DMS53 treated with DMSO at 0.1 percent for 48 hours (cell line): ENCODE measurements at regions not wholly inside any gene's neighbourhood (a gene's known extent, or its start where the extent isn't known, plus 50 kb on each side); places are given as distances from the start of the nearest gene placed in this dataset.
"Not testable (repeated sequence)": the region's sequence is repeated elsewhere in the genome, so short reads cannot be mapped to it uniquely, and the experiment has no call there.

ENCODE experiments used
- DNase-seq: peaks from one replicate; lab custom pipeline; 2025; ENCODE audit not compliant: unreplicated experiment; lab: John Stamatoyannopoulos, UW

DNA sequence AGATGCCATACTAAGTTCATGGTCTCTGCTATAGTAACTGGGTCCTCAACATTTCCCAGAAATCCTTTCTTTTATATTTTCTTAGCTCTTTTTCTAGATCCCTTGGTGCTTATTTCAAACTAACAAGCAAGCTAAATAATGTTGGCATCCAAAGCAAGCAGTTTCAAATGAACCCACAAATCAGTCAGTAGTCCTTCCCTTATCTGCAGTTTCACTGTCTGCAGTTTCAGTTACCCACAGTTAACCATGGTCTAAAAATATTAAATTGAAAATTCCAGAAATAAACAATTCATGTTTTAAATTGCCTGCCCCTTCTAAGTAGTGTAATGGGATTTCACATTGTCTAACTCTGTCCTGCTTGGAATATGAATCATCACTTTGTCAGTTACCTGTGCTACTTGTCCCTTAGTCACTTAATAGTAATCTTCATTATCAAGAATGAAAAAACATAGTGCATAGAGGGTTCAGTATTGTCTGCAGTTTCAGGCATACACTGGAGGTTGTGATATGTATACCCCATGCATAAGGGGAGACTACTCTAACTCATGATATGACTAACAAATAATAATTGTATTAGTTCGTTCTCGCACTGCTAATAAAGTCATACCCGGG, 633.7 kb downstream of the MECOM start:
- no peak for DNase-seq

DNA sequence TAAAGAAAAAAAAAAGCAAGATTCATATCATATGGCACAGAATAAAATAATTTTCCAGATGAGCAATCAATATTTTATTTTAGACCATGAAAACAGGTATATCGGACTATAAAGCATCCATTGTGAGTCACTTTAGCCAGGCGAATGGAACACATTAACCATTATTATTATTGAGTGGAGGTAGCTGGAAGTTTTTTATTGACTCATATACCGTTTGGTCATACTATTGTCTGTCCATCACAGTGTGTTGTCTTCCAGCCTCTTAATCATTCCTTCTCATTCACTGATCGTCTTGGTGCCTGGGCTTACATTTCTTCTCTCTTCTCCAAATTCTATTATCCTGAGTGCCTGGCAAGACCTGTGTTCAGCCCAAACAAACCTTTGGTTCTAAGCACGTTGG, 634.8 kb downstream of the MECOM start:
- DNase-seq, result no peak

DNA sequence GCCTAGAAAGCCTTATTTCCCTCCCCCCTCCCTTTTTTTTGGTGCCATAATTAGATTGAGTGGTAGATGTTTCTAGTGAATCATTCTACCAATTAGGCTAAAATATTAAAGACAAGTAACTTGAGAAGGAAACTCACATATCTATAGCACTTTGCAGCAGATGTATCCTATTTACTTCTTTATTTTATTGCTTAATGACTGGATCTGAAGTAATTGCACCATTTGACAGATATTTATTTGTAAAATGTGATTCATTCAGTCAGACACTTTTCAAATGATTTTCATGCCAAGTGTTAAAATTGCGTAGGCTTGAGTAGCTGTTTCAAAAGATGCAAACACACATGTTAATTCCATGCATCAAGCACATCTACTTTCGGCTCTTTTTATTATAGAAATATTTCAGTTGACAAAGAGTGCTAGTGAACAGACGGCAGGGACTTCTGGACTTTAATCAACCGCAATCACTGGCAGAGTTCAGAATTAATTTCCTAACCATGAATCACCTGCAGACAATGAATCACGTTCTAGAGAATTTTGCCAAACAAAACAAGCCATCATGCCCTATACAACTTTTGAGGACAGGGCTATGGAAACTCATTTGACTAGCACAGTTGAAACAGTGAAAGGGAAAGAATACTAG, 636.8 kb downstream of the MECOM start:
- no peak for DNase-seq

DNA sequence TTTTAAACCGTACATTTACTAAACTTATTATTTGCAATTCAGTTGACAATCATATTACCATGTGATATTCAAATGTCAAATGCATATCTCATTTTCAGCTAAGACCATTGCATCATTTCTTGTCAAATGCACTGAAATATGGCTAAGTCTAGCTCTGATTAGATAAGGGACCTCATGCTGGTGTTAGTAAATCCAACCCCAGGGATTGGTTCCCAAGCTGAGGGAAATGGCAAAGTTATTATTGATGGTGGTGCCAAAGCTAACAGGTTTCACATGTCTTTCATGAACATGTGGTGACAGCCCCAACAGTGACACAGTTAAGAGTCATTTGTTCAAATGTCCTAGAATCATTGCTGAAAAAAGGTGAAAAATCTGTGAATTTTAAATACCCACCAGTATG, 641.1 kb downstream of the MECOM start:
- DNase-seq, result no peak

DNA sequence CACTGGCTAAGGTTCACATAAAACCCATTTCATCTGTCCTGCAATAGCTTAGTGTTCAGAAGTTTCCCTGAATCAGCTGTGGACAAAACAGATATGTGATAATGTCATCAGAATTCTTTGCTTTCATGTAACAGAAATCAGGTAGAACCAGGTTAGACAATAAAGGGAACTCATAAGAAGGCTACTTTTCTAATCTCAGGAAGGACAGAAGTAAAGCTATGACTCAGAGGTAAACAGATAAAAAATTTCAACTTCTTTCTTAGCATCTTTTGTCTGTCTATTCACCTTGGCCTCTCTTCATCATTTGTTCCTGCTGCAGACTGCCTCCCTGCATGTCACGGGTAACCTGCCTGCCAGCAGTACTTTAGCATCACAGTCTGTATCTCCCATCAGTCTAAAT, 643.1 kb downstream of the MECOM start:
- no peak for DNase-seq

DNA sequence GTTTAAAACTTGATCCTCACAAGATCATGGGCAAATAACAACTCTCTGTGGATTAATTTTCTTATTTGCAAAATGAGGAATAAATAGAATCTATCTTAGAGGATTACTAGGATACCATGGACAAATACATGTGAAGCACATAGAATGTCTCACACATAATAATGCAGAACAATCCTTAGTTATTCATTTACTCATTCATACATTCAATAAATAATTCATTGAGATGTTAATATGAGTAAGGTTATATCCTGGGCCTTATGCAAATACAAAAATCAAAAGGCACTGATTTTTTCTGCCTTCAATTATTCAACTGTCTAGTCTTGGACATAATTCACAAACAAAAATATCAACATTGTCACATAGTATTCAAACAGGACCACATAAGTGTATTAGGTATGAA, 654.1 kb downstream of the MECOM start:
- no peak for DNase-seq

DNA sequence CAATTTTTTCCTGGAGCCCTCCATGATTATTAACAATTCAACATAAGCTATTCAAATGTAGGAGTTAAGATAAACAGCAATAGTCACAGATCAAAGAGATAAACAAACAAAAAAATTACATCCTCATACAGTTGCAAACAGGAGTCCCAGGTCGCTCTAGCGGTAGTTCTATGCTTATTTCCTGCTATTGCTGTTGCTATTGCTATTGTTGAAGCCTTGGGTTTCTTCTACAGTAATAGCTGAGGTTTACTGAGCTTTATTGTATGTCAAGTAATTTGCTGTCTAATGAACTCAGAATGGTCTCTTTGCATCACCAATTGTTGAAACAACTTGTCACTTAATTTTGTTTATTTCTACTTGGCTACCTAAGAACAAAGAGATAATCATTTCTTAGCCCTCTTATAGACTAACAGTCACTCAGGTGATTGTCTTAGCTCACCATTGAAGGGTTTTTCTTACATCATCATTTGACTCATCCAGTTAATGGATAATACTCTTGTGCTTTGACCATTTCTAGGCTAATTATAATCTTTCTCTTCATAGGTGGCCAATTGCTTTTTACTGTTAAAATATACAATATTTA, 654.6 kb downstream of the MECOM start:
- DNase-seq, result no peak

DNA sequence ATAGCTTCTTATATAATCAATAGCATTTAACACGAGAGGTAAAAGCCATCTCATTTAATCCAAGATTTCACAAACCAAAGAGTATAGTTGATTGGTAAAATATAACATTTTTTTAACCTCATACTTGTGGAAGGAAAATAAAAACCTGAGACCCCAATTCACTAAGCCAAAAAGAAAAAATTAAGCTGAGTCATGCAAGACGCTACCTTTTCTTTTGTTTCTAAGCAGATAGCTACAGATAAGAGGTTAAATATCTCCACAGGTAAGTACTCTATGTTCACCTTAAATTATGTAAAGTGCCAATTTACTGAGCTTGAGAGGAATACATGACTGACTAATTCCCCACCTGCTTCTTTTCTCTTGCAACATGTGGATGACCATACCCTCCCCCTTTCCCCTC, 656.4 kb downstream of the MECOM start:
- DNase-seq, result no peak

DNA sequence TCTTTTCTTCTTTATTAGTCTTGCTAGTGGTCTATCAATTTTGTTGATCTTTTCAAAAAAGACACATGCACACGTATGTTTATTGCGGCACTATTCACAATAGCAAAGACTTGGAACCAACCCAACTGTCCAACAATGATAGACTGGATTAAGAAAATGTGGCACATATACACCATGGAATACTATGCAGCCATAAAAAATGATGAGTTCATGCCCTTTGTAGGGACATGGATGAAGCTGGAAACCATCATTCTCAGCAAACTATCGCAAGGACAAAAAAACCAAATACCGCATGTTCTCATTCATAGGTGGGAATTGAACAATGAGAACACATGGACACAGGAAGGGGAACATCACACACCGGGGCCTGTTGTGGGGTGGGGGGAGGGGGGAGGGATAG, 657.1 kb downstream of the MECOM start:
- DNase-seq, result not testable (repeated sequence)

DNA sequence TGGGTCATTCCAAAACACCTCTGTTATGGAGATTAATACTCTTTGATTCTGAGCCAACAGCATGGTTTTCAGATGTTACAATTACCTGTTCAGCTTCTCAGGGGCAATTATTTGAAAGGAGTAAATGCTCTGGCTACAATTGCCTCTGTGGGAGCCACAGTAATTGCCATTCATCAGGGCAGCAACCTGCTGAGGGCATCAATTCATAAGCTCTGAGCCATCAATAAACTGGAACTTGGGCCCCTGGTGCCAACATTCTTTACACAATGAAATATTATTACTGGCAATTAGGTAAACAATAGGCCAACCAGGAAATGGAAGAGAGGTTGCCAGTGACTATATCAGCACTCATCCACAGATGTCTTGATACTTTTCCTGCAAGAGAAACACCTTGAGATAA, 660.8 kb downstream of the MECOM start:
- DNase-seq, result no peak

DNA sequence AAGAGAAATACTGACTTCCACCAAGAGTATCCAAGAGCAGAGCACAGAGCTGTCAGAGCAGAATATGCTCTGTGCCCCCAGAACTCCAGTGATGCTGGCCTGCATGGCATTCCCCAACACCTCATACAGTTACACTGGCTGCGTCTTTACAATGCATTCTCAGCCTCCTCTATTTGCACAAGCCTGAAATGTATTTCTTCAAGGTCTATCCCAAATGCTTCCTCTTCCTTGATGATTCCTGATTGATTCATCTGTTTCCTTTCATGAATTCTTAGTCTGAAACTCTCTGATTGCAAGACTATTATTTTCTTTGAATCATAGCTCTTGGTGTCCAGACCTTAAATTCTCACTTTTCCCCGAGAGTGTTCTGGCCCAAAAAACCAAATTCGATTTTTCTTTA, 664.7 kb downstream of the MECOM start:
- DNase-seq, result no peak

DNA sequence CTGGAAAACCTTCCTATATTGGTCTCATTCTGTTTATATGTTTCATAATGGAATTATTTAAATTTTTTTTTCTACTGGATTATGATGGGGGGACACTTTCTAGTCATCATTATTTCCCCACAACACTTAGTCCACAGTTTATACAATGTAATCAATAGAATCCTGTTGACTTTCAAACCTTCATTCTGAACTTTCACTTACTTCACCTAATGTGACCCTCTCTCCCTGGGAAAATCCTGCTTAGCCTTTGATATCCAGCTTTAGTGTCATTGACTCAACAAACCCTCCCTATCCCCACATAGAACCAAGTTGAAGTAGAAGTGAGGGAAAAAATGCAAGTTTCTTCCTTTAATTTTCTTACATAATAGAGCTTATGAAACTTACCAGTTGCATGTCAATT, 666.0 kb downstream of the MECOM start:
- DNase-seq, result no peak

DNA sequence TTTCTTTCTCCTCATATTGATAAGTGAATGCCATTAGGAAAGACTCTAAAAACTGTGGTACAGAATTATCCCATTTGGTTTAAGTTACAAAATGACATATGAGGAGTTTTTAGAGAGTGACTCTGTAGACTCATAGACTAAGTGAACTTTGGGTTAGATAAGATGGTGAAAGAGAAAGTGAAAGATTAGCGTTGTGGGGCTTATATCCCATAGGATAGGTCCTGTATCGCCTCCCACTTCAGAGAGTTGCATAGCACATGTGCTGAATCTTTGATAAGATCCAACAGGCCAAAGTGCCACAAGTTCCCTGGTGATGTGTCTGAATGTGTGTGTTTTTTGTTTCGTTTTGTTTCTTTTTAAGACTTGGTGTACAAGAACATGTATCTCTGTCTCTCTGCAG, 666.9 kb downstream of the MECOM start:
- no peak for DNase-seq

DNA sequence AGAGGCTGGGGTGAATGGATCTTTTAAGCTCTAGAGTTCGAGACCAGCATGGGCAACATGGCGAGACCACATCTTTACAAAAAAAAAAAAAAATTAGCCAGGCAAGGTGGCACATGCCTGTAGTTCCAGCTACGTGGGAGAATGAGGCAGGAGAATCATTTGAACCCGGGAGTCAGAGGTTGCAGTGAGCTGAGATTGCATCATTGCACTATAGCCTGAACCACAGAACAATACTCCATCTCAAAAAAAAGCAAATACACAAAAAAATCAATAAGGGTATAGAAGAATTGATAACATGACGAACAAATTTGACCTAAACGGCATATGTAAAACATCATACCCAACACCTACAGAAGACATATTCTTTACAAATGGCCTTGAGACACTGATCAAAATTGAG, 668.4 kb downstream of the MECOM start:
- DNase-seq, result no peak

DNA sequence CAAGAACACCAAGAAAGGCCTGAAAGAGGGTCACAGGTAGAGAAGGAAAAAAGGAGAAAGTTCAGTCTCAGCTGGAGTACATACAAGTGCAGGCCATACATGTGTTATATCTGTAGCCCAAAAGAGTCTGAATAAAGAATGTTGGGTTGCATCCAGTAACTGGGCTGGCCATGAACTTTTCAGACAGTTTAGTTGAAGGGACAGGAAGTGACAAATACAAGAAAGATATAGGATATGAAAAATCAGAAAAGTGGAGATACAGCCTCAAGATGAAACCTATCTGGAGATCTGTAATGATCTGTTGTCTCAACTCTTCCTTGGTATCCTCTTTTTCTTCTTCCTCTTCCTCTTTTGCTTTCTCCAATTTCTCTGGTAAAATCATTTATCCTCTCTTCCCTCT, 671.7 kb downstream of the MECOM start:
- no peak for DNase-seq

DNA sequence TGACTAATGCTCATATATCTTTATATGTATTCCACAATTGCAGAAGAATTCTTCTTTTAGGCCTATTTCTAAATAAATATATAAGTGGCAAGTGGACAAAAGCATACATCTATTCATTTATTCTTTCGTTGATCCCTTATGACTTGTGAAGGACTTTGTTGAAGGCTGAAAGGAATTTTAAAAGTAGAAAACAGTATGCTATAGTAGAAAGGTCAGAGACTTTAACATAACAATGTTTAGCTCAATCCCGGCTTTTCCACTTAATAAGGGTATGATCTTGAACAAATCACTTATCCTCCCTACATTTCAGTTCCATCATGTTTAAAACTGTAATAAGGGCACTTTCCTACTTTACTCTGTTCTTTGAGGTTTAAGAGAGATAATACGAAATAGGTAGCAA, 672.9 kb downstream of the MECOM start:
- DNase-seq, result no peak

DNA sequence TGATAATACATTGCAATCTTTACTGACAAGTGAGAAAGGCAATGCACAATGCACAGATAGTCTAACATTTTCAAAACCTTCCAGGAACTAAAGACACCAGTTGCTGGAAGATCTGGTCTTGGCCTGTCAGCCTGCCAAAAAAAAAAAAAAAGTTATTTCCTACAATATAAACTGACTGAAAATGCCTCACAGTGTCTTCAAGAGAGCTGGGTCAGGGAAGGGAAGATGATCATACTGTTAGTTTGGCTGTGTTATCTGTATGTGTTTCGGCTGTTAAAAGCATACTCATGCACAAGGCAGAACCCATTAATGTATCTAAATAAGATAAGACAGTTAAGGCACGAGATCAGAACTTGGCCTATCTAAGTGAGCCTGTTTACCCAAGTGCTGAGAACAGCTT, 673.4 kb downstream of the MECOM start:
- no peak for DNase-seq

DNA sequence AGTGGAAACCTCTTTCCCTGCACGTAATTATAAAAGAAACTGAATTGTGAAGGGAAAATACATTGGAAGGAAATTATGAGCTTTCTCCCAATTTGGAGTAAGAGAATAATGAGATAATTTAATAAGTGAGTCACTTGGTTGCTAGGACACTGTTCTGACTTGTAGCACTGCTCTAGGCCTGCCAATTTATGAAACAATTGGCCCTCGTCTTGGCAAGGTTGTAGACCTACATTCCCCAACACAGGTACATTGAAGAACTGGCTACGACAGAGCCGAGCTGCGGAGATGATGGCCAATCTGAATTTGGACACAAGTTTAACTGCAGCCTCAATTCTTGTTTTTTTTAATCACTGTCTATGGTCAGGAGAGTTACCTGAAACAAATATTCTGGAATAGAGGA, 674.1 kb downstream of the MECOM start:
- DNase-seq, result no peak

DNA sequence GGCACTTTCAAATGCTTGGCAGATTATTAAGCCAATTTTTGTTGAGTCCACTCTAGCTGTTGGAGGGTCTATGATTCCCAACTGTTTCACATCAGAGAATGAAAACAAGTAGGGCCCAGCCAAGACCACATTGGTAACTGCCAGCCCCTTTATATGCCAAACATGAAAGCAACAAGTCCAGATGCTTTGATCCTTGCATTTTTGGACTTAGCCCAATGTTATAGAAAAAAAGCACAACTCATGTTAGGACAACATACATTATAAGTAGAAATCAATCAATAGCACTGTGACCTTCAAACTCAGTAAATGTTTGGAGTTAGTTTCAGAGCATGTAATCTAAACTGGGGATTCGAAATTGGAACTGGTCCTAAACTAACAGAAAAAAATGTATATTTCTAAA, 674.7 kb downstream of the MECOM start:
- no peak for DNase-seq

DNA sequence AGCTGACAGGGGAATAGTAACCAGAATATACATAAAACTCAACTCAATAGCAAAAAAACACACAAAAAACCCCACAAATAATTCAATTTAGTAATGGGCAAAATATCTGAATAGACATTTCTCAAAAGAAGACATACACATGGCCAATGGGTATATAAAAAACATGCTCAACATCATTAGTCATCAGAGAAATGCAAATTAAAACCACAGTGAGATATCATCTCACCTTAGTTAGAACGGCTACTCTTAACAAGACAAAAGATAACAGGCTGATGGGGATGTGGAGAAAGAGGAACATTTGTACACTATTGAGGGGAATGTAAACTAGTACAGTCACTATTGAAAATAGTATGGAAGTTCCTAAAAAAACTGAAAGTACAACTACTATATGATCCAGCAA, 678.6 kb downstream of the MECOM start:
- DNase-seq, result no peak

DNA sequence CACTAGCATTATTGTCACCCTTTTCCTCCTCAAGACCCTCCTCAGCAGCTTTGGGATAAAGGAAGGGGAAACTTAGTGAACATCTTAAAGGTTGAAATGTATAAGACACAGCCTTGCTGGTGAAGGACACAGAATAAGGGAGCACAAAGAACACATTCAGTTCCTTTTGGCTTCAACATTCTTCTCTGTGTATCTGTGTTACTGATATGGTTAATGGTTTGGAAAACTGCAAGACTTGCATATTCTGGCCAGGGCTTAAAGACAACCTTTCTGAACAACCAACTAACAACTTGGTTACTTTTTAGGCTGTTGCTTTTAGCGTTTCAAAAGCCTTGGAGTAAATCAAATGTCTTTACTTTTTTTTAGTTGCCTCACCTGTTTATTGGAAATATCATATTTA, 680.5 kb downstream of the MECOM start:
- DNase-seq, result no peak

DNA sequence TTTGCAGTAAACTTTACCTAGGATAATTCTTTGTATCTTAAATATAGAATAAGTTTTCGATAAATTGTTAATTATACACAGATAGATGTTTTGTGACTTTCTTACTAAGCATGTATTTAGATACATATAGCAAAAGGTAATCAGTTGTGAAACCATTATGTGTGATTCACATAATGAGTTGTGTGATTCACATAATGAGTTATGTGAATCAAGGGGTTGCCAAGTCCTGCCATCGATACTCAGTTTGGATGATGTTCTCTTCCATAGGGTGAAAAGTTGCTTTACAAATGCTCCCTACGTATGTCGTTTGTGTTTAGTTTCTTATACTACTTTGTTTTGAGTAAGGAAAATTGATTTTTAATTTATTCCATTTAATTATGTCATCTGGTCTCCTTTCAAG, 682.1 kb downstream of the MECOM start:
- no peak for DNase-seq
